ENCODE measurements at regions not wholly inside any gene's neighbourhood (a gene's known extent, or its start where the extent isn't known, plus 50 kb on each side); places are given as distances from the start of the nearest gene placed in this dataset.
"Not testable (repeated sequence)": the region's sequence is repeated elsewhere in the genome, so short reads cannot be mapped to it uniquely, and the experiment has no call there.

DNA sequence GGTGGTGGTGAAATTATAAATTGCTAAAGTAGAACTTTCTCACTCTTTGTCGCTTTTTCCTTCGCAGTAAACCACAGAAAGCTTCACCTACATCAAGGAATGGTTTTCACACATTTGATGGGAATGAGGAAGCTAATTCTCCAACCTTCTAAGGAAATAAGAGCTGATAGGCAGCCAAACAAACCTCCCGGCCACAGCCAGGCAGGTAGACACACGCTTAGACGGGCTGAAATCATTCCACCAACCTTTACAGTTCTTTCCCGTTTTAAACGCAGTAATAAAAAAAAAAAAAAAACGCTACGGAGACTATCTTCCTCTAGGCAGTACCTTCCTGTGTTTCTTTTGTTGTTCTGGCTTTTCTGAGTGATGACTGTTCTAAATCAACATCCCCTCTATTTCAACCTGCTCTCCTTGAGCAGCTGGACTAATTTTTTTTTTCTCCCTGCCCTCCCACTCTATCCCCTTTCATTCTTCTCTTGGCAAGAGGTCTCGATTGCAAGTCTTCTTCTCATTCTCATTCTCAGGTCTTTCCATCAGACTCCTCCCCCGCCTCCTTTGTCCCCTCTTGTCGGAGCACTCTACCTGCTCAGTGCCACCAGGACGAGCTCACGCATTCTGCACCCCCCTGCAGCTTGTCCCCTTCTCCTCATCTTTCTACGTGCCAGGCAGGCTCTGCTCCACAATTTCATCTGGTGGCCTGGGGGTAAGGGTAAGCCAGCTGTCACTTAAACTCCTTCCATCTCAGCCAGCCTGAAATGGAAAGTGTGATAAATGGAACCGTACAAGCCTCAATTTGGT, 391.1 kb upstream of the MDFIC2 start:
- Histone ChIP-seq H3K79me2 (ENCODE audit: insufficient read depth, low read depth, low read length) (no peaks in the 10 kb centered on the region), H3K9me2 (ENCODE audit: insufficient read depth, low read length) (no peaks in the 10 kb centered on the region), H3K36me3 (ENCODE audit: insufficient read depth, low read length) (no peaks in the 10 kb centered on the region), H3K4me3 (ENCODE audit: low read depth, low read length, poor library complexity, severe bottlenecking) (no peak overlapping the region), H3K4me2 (ENCODE audit: low read length) (no peak overlapping the region), H4K20me1 (ENCODE audit: insufficient read depth, low read length) (no peaks in the 10 kb centered on the region), H3K4me1 (ENCODE audit: insufficient read depth, low read length, poor library complexity, severe bottlenecking) (no peaks in the 10 kb centered on the region), H3K9me3 (ENCODE audit: low read length) (no peaks in the 10 kb centered on the region), H3K27ac (ENCODE audit: low read depth, low read length, poor library complexity, severe bottlenecking) (no peak overlapping the region), H2AFZ (ENCODE audit: low read length) (no peak overlapping the region)
- BruUV-seq (replicated peaks) = no TSS peak
- intact Hi-C loops (cut with micrococcal nuclease; ENCODE audit: unreplicated experiment) = no loop called here
- TF ChIP-seq EZH2phosphoT487 (IDR thresholded peaks at IDR 0.05; ENCODE audit: borderline replicate concordance, low read depth, low read length) = no peak
- TF ChIP-seq CTCF (conservative IDR thresholded peaks at IDR 0.05; ENCODE audit: low read length) = no peak
- POLR2A ChIA-PET = interaction anchor here (0.7 to 1.2 kb wide), 3 partner anchors 11 to 608 kb away, joined by 3 to 6 read pairs (median 4); no protein-coding TSS in a partner anchor
- CTCF ChIA-PET (ENCODE audit: unreplicated experiment) = no interaction called here
- DNase-seq (ENCODE audit: low spot score) = no peak

GRCh38 chr3:70702132-70702531, 389.7 kb upstream of the MDFIC2 start:
- DNase-seq (ENCODE audit: low spot score) = no peak
- TF ChIP-seq EZH2phosphoT487 (IDR thresholded peaks at IDR 0.05; ENCODE audit: borderline replicate concordance, low read depth, low read length) (no peak), CTCF (conservative IDR thresholded peaks at IDR 0.05; ENCODE audit: low read length) (no peak)
- Histone ChIP-seq H3K9me2 (ENCODE audit: insufficient read depth, low read length) (no peaks in the 10 kb centered on the region), H3K9me3 (ENCODE audit: low read length) (no peaks in the 10 kb centered on the region), H3K79me2 (ENCODE audit: insufficient read depth, low read depth, low read length) (no peaks in the 10 kb centered on the region), H3K4me2 (ENCODE audit: low read length) (no peak overlapping the region), H3K4me1 (ENCODE audit: insufficient read depth, low read length, poor library complexity, severe bottlenecking) (no peaks in the 10 kb centered on the region), H3K27ac (ENCODE audit: low read depth, low read length, poor library complexity, severe bottlenecking) (no peak overlapping the region), H3K4me3 (ENCODE audit: low read depth, low read length, poor library complexity, severe bottlenecking) (no peak overlapping the region), H4K20me1 (ENCODE audit: insufficient read depth, low read length) (no peaks in the 10 kb centered on the region), H3K36me3 (ENCODE audit: insufficient read depth, low read length) (no peaks in the 10 kb centered on the region), H2AFZ (ENCODE audit: low read length) (no peak overlapping the region)
- BruUV-seq (replicated peaks) = no TSS peak
- ChIA-PET CTCF (ENCODE audit: unreplicated experiment) (no interaction called here), POLR2A (interaction anchor here (1.2 kb wide), 1 partner anchor 9 kb away, joined by 3 read pairs; no protein-coding TSS in a partner anchor)
- intact Hi-C loops (cut with micrococcal nuclease; ENCODE audit: unreplicated experiment) = no loop called here

DNA sequence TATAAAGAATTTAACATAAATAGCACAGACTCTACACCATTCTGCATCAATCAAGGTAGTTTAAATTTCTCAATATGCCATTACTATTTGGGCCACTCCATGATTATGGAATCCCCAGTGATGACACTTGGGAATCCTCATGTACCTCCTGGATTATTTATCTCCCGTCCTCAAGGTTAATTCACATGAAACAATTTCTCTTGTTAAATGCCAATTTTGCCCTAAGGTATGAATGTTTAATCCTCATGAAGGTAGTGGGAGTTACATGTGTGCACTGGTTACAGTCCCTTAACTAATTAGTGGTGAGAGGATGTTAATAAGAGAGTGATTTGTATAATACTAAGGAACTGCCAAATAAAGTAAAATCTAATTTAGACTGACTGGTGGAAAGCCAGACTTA, 372.3 kb upstream of the MDFIC2 start:
- no peaks in the 10 kb centered on the region for H3K9me3 ChIP-seq (ENCODE audit: low read length)
- ChIA-PET CTCF (ENCODE audit: unreplicated experiment) (no interaction called here), POLR2A (interaction anchor here (0.8 kb wide), 1 partner anchor 11 kb away, joined by 5 read pairs; no protein-coding TSS in a partner anchor)
- H3K36me3 ChIP-seq (ENCODE audit: insufficient read depth, low read length) = no peaks in the 10 kb centered on the region
- DNase-seq (ENCODE audit: low spot score) = no peak
- H3K27ac ChIP-seq (ENCODE audit: low read depth, low read length, poor library complexity, severe bottlenecking) = no peak overlapping the region
- no peak overlapping the region for H3K4me2 ChIP-seq (ENCODE audit: low read length)
- TF ChIP-seq EZH2phosphoT487 (IDR thresholded peaks at IDR 0.05; ENCODE audit: borderline replicate concordance, low read depth, low read length) (no peak), CTCF (conservative IDR thresholded peaks at IDR 0.05; ENCODE audit: low read length) (no peak)
- no peaks in the 10 kb centered on the region for H3K79me2 ChIP-seq (ENCODE audit: insufficient read depth, low read depth, low read length)
- BruUV-seq (replicated peaks) = no TSS peak
- intact Hi-C loops (cut with micrococcal nuclease; ENCODE audit: unreplicated experiment) = no loop called here
- H4K20me1 ChIP-seq (ENCODE audit: insufficient read depth, low read length) = no peaks in the 10 kb centered on the region
- no peak overlapping the region for H3K4me3 ChIP-seq (ENCODE audit: low read depth, low read length, poor library complexity, severe bottlenecking)
- H3K9me2 ChIP-seq (ENCODE audit: insufficient read depth, low read length) = no peaks in the 10 kb centered on the region
- H2AFZ ChIP-seq (ENCODE audit: low read length) = no peak overlapping the region
- H3K4me1 ChIP-seq (ENCODE audit: insufficient read depth, low read length, poor library complexity, severe bottlenecking) = no peaks in the 10 kb centered on the region

DNA sequence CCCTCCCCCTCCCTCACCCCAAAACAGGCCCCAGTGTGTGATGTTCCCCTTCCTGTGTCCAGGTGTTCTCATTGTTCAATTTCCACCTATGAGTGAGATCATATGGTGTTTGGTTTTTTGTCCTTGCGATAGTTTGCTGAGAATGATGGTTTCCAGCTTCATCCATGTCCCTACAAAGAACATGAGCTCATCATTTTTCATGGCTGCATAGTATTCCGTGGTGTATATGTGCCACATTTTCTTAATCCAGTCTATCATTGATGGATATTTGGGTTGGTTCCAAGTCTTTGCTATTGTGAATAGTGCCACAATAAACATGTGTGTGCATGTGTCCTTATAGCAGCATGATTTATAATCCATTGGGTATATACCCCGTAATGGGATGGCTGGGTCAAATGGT, 363.4 kb upstream of the MDFIC2 start:
- BruUV-seq (replicated peaks); intact Hi-C loops (cut with micrococcal nuclease; ENCODE audit: unreplicated experiment); H3K9me2 ChIP-seq (ENCODE audit: insufficient read depth, low read length); H3K4me3 ChIP-seq (ENCODE audit: low read depth, low read length, poor library complexity, severe bottlenecking); H3K79me2 ChIP-seq (ENCODE audit: insufficient read depth, low read depth, low read length); H3K4me1 ChIP-seq (ENCODE audit: insufficient read depth, low read length, poor library complexity, severe bottlenecking); H3K36me3 ChIP-seq (ENCODE audit: insufficient read depth, low read length); H3K9me3 ChIP-seq (ENCODE audit: low read length); H3K27ac ChIP-seq (ENCODE audit: low read depth, low read length, poor library complexity, severe bottlenecking); DNase-seq (ENCODE audit: low spot score); H4K20me1 ChIP-seq (ENCODE audit: insufficient read depth, low read length); CTCF ChIA-PET (ENCODE audit: unreplicated experiment); H2AFZ ChIP-seq (ENCODE audit: low read length); H3K4me2 ChIP-seq (ENCODE audit: low read length): not testable (repeated sequence)
- POLR2A ChIA-PET = interaction anchor here (0.7 kb wide), 1 partner anchor 85 kb away, joined by 3 read pairs; no protein-coding TSS in a partner anchor

Data from OCI-LY7 (cell line).